ENCODE measurements at regions not wholly inside any gene's neighbourhood (a gene's known extent, or its start where the extent isn't known, plus 50 kb on each side); places are given as distances from the start of the nearest gene placed in this dataset.

DNA sequence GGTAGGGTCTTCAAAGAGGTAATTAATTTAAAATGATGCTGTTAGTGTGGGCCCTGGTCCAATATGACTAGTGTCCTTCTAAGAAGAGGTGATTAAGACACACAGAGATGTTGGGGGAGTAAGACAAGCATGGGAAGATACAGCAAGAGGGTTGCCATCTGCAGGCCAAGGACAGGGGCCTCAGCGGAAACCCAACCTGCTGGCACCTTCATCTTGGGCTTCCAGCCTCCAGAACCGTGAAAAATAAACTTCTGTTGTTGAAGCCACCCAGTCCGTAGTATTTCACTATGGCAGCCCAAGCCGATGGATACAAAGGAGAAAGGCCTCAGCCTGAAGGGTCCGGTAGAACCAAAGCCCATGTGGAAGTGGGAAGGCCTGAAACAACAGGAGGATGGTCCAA is 161.7 kb upstream of the UBE2E1 start:
- Histone ChIP-seq H3K4me3 (replicated peaks; ENCODE audit: insufficient read depth, low read length) (no peak overlapping the region), H3K27ac (replicated peaks) (no peak overlapping the region), H3K27me3 (ENCODE audit: insufficient read depth, poor library complexity, severe bottlenecking) (no peaks in the 10 kb centered on the region)
- TF ChIP-seq SPI1 (IDR thresholded peaks at IDR 0.05; ENCODE audit: borderline replicate concordance, low read depth) (no peak), GABPA (IDR thresholded peaks at IDR 0.05; ENCODE audit: low read depth) (no peak), POLR2AphosphoS5 (IDR thresholded peaks at IDR 0.05; ENCODE audit: low read depth) (no peak)
- TF ChIP-seq, protein P1, sequence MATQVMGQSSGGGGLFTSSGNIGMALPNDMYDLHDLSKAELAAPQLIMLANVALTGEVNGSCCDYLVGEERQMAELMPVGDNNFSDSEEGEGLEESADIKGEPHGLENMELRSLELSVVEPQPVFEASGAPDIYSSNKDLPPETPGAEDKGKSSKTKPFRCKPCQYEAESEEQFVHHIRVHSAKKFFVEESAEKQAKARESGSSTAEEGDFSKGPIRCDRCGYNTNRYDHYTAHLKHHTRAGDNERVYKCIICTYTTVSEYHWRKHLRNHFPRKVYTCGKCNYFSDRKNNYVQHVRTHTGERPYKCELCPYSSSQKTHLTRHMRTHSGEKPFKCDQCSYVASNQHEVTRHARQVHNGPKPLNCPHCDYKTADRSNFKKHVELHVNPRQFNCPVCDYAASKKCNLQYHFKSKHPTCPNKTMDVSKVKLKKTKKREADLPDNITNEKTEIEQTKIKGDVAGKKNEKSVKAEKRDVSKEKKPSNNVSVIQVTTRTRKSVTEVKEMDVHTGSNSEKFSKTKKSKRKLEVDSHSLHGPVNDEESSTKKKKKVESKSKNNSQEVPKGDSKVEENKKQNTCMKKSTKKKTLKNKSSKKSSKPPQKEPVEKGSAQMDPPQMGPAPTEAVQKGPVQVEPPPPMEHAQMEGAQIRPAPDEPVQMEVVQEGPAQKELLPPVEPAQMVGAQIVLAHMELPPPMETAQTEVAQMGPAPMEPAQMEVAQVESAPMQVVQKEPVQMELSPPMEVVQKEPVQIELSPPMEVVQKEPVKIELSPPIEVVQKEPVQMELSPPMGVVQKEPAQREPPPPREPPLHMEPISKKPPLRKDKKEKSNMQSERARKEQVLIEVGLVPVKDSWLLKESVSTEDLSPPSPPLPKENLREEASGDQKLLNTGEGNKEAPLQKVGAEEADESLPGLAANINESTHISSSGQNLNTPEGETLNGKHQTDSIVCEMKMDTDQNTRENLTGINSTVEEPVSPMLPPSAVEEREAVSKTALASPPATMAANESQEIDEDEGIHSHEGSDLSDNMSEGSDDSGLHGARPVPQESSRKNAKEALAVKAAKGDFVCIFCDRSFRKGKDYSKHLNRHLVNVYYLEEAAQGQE (IDR thresholded peaks at IDR 0.05; ENCODE audit: insufficient replicate concordance, low read depth): no peak
- TF ChIP-seq, protein P2, sequence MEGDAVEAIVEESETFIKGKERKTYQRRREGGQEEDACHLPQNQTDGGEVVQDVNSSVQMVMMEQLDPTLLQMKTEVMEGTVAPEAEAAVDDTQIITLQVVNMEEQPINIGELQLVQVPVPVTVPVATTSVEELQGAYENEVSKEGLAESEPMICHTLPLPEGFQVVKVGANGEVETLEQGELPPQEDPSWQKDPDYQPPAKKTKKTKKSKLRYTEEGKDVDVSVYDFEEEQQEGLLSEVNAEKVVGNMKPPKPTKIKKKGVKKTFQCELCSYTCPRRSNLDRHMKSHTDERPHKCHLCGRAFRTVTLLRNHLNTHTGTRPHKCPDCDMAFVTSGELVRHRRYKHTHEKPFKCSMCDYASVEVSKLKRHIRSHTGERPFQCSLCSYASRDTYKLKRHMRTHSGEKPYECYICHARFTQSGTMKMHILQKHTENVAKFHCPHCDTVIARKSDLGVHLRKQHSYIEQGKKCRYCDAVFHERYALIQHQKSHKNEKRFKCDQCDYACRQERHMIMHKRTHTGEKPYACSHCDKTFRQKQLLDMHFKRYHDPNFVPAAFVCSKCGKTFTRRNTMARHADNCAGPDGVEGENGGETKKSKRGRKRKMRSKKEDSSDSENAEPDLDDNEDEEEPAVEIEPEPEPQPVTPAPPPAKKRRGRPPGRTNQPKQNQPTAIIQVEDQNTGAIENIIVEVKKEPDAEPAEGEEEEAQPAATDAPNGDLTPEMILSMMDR (IDR thresholded peaks at IDR 0.05; ENCODE audit: insufficient read depth, low read length): no peak
- DNase-seq (ENCODE audit: low read depth in 1 of 2, low spot score in 1 of 2): no peak

DNA sequence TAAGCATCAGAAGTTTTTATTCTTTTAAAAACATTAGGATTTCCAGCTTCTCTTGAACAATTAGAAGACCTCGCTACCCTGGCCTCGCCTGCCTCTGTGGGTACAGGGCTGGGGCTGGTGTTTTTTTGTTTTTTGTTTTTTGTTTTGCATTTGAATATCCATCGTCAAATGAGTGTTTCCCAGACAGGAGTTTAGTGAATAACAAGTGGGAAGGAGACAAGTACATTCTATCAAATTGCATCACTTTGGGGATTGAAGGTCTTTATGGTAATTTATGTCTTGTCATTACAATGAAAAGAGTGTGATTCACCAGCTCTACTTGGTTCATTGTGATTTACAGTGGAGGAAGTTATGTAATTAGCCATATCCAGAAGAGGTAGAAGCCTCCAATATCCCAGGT is 161.1 kb upstream of the UBE2E1 start:
- no peaks in the 10 kb centered on the region for H3K27me3 ChIP-seq (ENCODE audit: insufficient read depth, poor library complexity, severe bottlenecking)
- no peak overlapping the region for H3K4me3 ChIP-seq (replicated peaks; ENCODE audit: insufficient read depth, low read length)
- TF ChIP-seq SPI1 (IDR thresholded peaks at IDR 0.05; ENCODE audit: borderline replicate concordance, low read depth) (no peak), POLR2AphosphoS5 (IDR thresholded peaks at IDR 0.05; ENCODE audit: low read depth) (no peak), GABPA (IDR thresholded peaks at IDR 0.05; ENCODE audit: low read depth) (no peak)
- TF ChIP-seq, protein P2 (IDR thresholded peaks at IDR 0.05; ENCODE audit: insufficient read depth, low read length): no peak
- TF ChIP-seq, protein P1 (IDR thresholded peaks at IDR 0.05; ENCODE audit: insufficient replicate concordance, low read depth): no peak
- no peak overlapping the region for H3K27ac ChIP-seq (replicated peaks)
- DNase-seq (ENCODE audit: low read depth in 1 of 2, low spot score in 1 of 2): no peak

DNA sequence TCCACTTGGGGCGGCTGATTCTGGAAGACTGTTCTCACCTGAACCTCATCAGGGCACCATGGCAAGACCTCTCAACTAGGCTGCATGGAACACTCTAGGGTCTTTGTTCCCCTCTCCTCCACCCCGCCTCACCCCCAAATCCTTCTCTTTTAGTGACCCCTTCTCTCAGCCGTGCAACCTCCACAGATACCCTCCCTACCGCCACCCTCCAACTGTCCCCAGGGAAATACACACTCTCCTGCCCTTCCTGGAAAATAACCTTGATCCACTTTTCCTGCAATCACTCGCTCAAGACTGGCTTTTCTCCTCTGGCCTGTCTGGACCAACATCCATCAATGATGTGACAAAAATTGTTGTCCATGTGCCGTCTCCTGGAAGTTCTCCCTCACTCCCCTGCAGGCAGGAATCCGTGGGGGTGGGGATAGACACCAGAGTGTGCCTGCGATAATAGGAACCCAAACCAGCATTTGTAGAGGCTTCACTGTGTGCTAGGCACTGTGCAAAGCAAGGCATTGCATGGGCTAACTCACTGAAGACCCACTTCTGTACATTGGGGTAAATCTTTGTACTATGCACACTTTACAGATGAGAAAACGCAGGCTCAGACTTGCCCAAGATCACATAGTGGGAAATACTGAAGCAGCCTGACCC is 160.1 kb upstream of the UBE2E1 start:
- DNase-seq (ENCODE audit: low read depth in 1 of 2, low spot score in 1 of 2): no peak
- Histone ChIP-seq H3K27me3 (ENCODE audit: insufficient read depth, poor library complexity, severe bottlenecking) (no peaks in the 10 kb centered on the region), H3K27ac (replicated peaks) (no peak overlapping the region), H3K4me3 (replicated peaks; ENCODE audit: insufficient read depth, low read length) (no peak overlapping the region)
- TF ChIP-seq, protein P1 (IDR thresholded peaks at IDR 0.05; ENCODE audit: insufficient replicate concordance, low read depth): no peak
- TF ChIP-seq SPI1 (IDR thresholded peaks at IDR 0.05; ENCODE audit: borderline replicate concordance, low read depth): no peak
- TF ChIP-seq POLR2AphosphoS5 (IDR thresholded peaks at IDR 0.05; ENCODE audit: low read depth): no peak
